GM12891 (cell line): ENCODE measurements at regions not wholly inside any gene's neighbourhood (a gene's known extent, or its start where the extent isn't known, plus 50 kb on each side); places are given as distances from the start of the nearest gene placed in this dataset.

Experiments
- PAX5 ChIP-seq: IDR thresholded peaks from 2 replicates; pipeline ENCODE4 v1.6.1; 2011; ENCODE audit warnings: low read length, moderate library complexity, mild to moderate bottlenecking; ENCODE audit not compliant: insufficient read depth, severe bottlenecking
- POLR2A ChIP-seq: IDR thresholded peaks from 2 replicates; pipeline ENCODE4 v1.6.1; 2011; ENCODE audit warnings: low read depth, low read length, control low read depth
- POLR2AphosphoS5 ChIP-seq: IDR thresholded peaks from 2 replicates; pipeline ENCODE4 v1.6.1; 2011; ENCODE audit warnings: low read depth, low read length, control low read depth
- POU2F2 ChIP-seq: IDR thresholded peaks from 2 replicates; pipeline ENCODE4 v1.6.1; 2011; ENCODE audit warnings: low read depth, mild to moderate bottlenecking, control low read depth, low read length, moderate library complexity
- SPI1 ChIP-seq: IDR thresholded peaks from 2 replicates; pipeline ENCODE4 v1.6.1; 2011; ENCODE audit warnings: low read depth, low read length, control low read depth
- TAF1 ChIP-seq: IDR thresholded peaks from 2 replicates; pipeline ENCODE4 v1.6.1; 2011; ENCODE audit warnings: low read depth, low read length, control low read depth

- no peak for TF ChIP-seq POLR2AphosphoS5
- no peak for TF ChIP-seq POLR2A
- no peak for TF ChIP-seq TAF1
- no peak for TF ChIP-seq SPI1
- no peak for TF ChIP-seq POU2F2
- no peak for TF ChIP-seq PAX5
Observed at GRCh38 chr18:41538751-41539150, 416.3 kb upstream of the PIK3C3 start.
